CD14-positive monocyte (primary cell): ENCODE measurements at regions not wholly inside any gene's neighbourhood (a gene's known extent, or its start where the extent isn't known, plus 50 kb on each side); places are given as distances from the start of the nearest gene placed in this dataset.

Experiments
- DNase-seq, 3 donors: peaks; one replicate each; pipeline ENCODE4 v3.0.0-alpha.2; 2011 to 2022
- H2AFZ ChIP-seq: 2 replicates; pipeline ENCODE4 v1.6.0; 2012; ENCODE audit warnings: mild to moderate bottlenecking, low read depth, low read length, inconsistent platforms; ENCODE audit not compliant: insufficient read depth, poor library complexity, severe bottlenecking
- H3K27ac ChIP-seq, 2 donors: 1 replicate in 1 of 2; 2 replicates in 1 of 2; pipeline ENCODE4 v1.5.1; 2012 to 2013; ENCODE audit warnings: low read length in 2 of 2, control low read depth in 1 of 2, inconsistent platforms in 1 of 2, low read depth in 1 of 2, mild to moderate bottlenecking in 1 of 2
- H3K27me3 ChIP-seq, 2 donors: one replicate each; pipeline versions ENCODE4 v1.6.0 to v1.6.1; 2011 to 2013; ENCODE audit warnings: low read length in 2 of 2; ENCODE audit not compliant: control insufficient read depth in 2 of 2, insufficient read depth in 2 of 2
- H3K36me3 ChIP-seq, 2 donors: replicated peaks in 1 of 2; 1 replicate in 1 of 2; 2 replicates in 1 of 2; pipeline versions ENCODE4 v1.5.1 to v1.6.1; 2012 to 2013; ENCODE audit warnings: low read length in 2 of 2, control low read depth in 1 of 2, inconsistent platforms in 1 of 2, mild to moderate bottlenecking in 1 of 2; ENCODE audit not compliant: insufficient read depth in 2 of 2, control insufficient read depth in 1 of 2
- H3K4me1 ChIP-seq, 2 donors: 1 replicate in 1 of 2; 2 replicates in 1 of 2; pipeline versions ENCODE4 v1.5.1 to v1.6.1; 2012 to 2013; ENCODE audit warnings: low read length in 2 of 2, control low read depth in 1 of 2, inconsistent platforms in 1 of 2, mild to moderate bottlenecking in 1 of 2, moderate library complexity in 1 of 2; ENCODE audit not compliant: insufficient read depth in 2 of 2, control insufficient read depth in 1 of 2
- H3K4me2 ChIP-seq: replicated peaks from 2 replicates; pipeline ENCODE3; 2012; ENCODE audit warnings: low read length, moderate library complexity, mild to moderate bottlenecking; ENCODE audit not compliant: poor library complexity, severe bottlenecking; ENCODE audit errors: extremely low read depth
- H3K4me3 ChIP-seq, 3 experiments: fragments of 200-600 bp in 1 of 3; sonication (generic) in 1 of 3; replicated peaks in 1 of 3; 1 replicate in 2 of 3; 2 replicates in 1 of 3; pipeline ENCODE4 v1.5.1; 2011 to 2013; ENCODE audit warnings: low read length in 3 of 3, mild to moderate bottlenecking in 3 of 3, control low read depth in 2 of 3, low read depth in 2 of 3, inconsistent platforms in 1 of 3, moderate library complexity in 1 of 3
- H3K79me2 ChIP-seq: 2 replicates; pipeline ENCODE4 v1.6.0; 2012; ENCODE audit warnings: mild to moderate bottlenecking, control low read depth, inconsistent platforms, low read length, moderate library complexity; ENCODE audit not compliant: insufficient read depth
- H3K9ac ChIP-seq: 2 replicates; pipeline ENCODE4 v1.6.0; 2017; ENCODE audit warnings: low read length, mild to moderate bottlenecking; ENCODE audit not compliant: insufficient read depth, poor library complexity, severe bottlenecking
- H3K9me3 ChIP-seq, 2 donors: replicated peaks in 1 of 2; 1 replicate in 1 of 2; 2 replicates in 1 of 2; pipeline versions ENCODE4 v1.5.1 to v1.6.1; 2012 to 2013; ENCODE audit warnings: low read length in 2 of 2, control low read depth in 1 of 2; ENCODE audit not compliant: control insufficient read depth in 1 of 2, insufficient read depth in 1 of 2
- H4K20me1 ChIP-seq: 2 replicates; pipeline ENCODE4 v1.6.0; 2012; ENCODE audit warnings: mild to moderate bottlenecking, low read length, control low read depth, moderate library complexity; ENCODE audit not compliant: insufficient read depth
- H3K27ac Mint-ChIP-seq, 7 donors: one replicate each; pipeline ENCODE4 v1.8.0; 2020; ENCODE audit warnings: mild to moderate bottlenecking in 7 of 7, mixed read lengths in 7 of 7, moderate library complexity in 6 of 7, inconsistent platforms in 2 of 7
- H3K27me3 Mint-ChIP-seq, 3 donors: one replicate each; pipeline ENCODE4 v1.8.0; 2021 to 2022; ENCODE audit warnings: low read depth in 3 of 3, mild to moderate bottlenecking in 3 of 3, mixed read lengths in 3 of 3, moderate library complexity in 3 of 3, inconsistent platforms in 1 of 3
- H3K36me3 Mint-ChIP-seq, 2 donors: one replicate each; pipeline ENCODE4 v1.8.0; 2020; ENCODE audit warnings: mixed read lengths in 2 of 2, inconsistent platforms in 1 of 2, mild to moderate bottlenecking in 1 of 2
- H3K4me1 Mint-ChIP-seq: one replicate; pipeline ENCODE4 v1.8.0; 2020; ENCODE audit warnings: mild to moderate bottlenecking, mixed read lengths
- H3K4me3 Mint-ChIP-seq, 2 donors: one replicate each; pipeline ENCODE4 v1.8.0; 2020; ENCODE audit warnings: mild to moderate bottlenecking in 2 of 2, mixed read lengths in 2 of 2, moderate library complexity in 1 of 2
- H3K9me3 Mint-ChIP-seq, 7 donors: one replicate each; pipeline ENCODE4 v1.8.0; 2020 to 2022; ENCODE audit warnings: mixed read lengths in 7 of 7, mild to moderate bottlenecking in 6 of 7, moderate library complexity in 6 of 7, inconsistent platforms in 2 of 7
- CTCF ChIP-seq: fragments of 200-600 bp; IDR thresholded peaks from one replicate; pipeline ENCODE4 v1.8.0; 2022; ENCODE audit warnings: antibody characterized with exemption, mild to moderate bottlenecking
- WGBS: methylation state at CpG from one replicate; pipeline ENCODE4 v1.1.5; 2013; ENCODE audit warnings: missing lambda C conversion rate; ENCODE audit not compliant: insufficient coverage; 5-methylcytosine and 5-hydroxymethylcytosine counted together
- intact Hi-C, 2 donors: fragments of 100-400 bp; cut with micrococcal nuclease; formaldehyde crosslinking; loops; one replicate each; pipeline versions ENCODE4 v1.15.0 to v1.15.1; 2023

- Mint-ChIP-seq H3K9me3 (peaks cover 0 to 5% (median 0%) of the 10 kb centered on the region in 7 donors), H3K4me3 (no peak overlapping the region), H3K27me3 (peaks cover 0 to 6% (median 2%) of the 10 kb centered on the region in 3 donors), H3K4me1 (no peaks in the 10 kb centered on the region), H3K27ac (no peak overlapping the region), H3K36me3 (no peaks in the 10 kb centered on the region)
- H3K9me3 ChIP-seq: no peaks in the 10 kb centered on the region
- H2AFZ ChIP-seq: no peak overlapping the region
- no CpG with 5 or more reads among the region's 2 CpGs for WGBS
- no peak for TF ChIP-seq CTCF
- H3K36me3 ChIP-seq: no peaks in the 10 kb centered on the region
- intact Hi-C loops: no loop called here
- H3K4me2 ChIP-seq: no peak overlapping the region
- H3K79me2 ChIP-seq: no peaks in the 10 kb centered on the region
- DNase-seq: no peak
- no peak overlapping the region for H3K4me3 ChIP-seq
- H4K20me1 ChIP-seq: no peaks in the 10 kb centered on the region
- H3K27ac ChIP-seq: no peak overlapping the region
- no peaks in the 10 kb centered on the region for H3K27me3 ChIP-seq
- H3K4me1 ChIP-seq: no peaks in the 10 kb centered on the region
- no peak overlapping the region for H3K9ac ChIP-seq
These were observed 535.8 kb downstream of the EFNA5 start for GRCh38 chr5:107134931-107135330.

- H3K4me2 ChIP-seq: no peak overlapping the region
- no peaks in the 10 kb centered on the region for H3K4me1 ChIP-seq
- Mint-ChIP-seq H3K4me1 (no peaks in the 10 kb centered on the region), H3K27me3 (peaks cover 0 to 3% (median 2%) of the 10 kb centered on the region in 3 donors), H3K4me3 (no peak overlapping the region), H3K36me3 (no peaks in the 10 kb centered on the region), H3K27ac (no peak overlapping the region), H3K9me3 (no peaks in the 10 kb centered on the region)
- H3K27me3 ChIP-seq: no peaks in the 10 kb centered on the region
- H4K20me1 ChIP-seq: no peaks in the 10 kb centered on the region
- H3K9me3 ChIP-seq: no peaks in the 10 kb centered on the region
- no peak overlapping the region for H2AFZ ChIP-seq
- H3K9ac ChIP-seq: no peak overlapping the region
- TF ChIP-seq CTCF: no peak
- H3K27ac ChIP-seq: no peak overlapping the region
- no peaks in the 10 kb centered on the region for H3K36me3 ChIP-seq
- DNase-seq: no peak
- H3K4me3 ChIP-seq: no peak overlapping the region
- H3K79me2 ChIP-seq: no peaks in the 10 kb centered on the region
- WGBS: no CpG with 5 or more reads among the region's 1 CpG
- intact Hi-C loops: no loop called here
These were observed 541.7 kb downstream of the EFNA5 start for GRCh38 chr5:107129051-107129450.
